NK-92 treated with Interleukin-12 subunit alpha and Interleukin-12 subunit beta, amount 100 ng/mL, for 24 hours (cell line): ENCODE measurements at regions not wholly inside any gene's neighbourhood (a gene's known extent, or its start where the extent isn't known, plus 50 kb on each side); places are given as distances from the start of the nearest gene placed in this dataset.

ENCODE experiments used
- DNase-seq: peaks from one replicate; lab custom pipeline; 2025; lab: John Stamatoyannopoulos, UW

- DNase-seq, result no peak
Measured at GRCh38 chr1:218679988-218680748, 335.0 kb downstream of the TGFB2 start.

- no peak for DNase-seq
Measured at GRCh38 chr1:218683242-218683641, 338.1 kb downstream of the TGFB2 start.

- no peak for DNase-seq
Measured at GRCh38 chr1:218686258-218686657, 341.1 kb downstream of the TGFB2 start.

GRCh38 chr1:218686761-218687160 lies 341.6 kb downstream of the TGFB2 start:
- no peak for DNase-seq

GRCh38 chr1:218692808-218693207 lies 347.7 kb downstream of the TGFB2 start:
- no peak for DNase-seq

GRCh38 chr1:218693599-218693998 lies 348.5 kb downstream of the TGFB2 start:
- DNase-seq, result no peak

- no peak for DNase-seq
Measured at GRCh38 chr1:218694085-218694484, 348.9 kb downstream of the TGFB2 start.

GRCh38 chr1:218694636-218695035 lies 349.5 kb downstream of the TGFB2 start:
- DNase-seq, result no peak

GRCh38 chr1:218695525-218695924 lies 350.4 kb downstream of the TGFB2 start:
- DNase-seq, result no peak

- DNase-seq, result no peak
Measured at GRCh38 chr1:218698141-218698540, 353.0 kb downstream of the TGFB2 start.

- no peak for DNase-seq
Measured at GRCh38 chr1:218699421-218699820, 354.3 kb downstream of the TGFB2 start.

- DNase-seq, result no peak
Measured at GRCh38 chr1:218699865-218700264, 354.7 kb downstream of the TGFB2 start.

- DNase-seq, result no peak
Measured at GRCh38 chr1:218700666-218701065, 355.5 kb downstream of the TGFB2 start.

- no peak for DNase-seq
Measured at GRCh38 chr1:218701131-218701530, 356.0 kb downstream of the TGFB2 start.

GRCh38 chr1:218702775-218703174 lies 357.6 kb downstream of the TGFB2 start:
- DNase-seq, result no peak

GRCh38 chr1:218703836-218704235 lies 358.7 kb downstream of the TGFB2 start:
- no peak for DNase-seq

GRCh38 chr1:218705391-218705790 lies 360.3 kb downstream of the TGFB2 start:
- DNase-seq, result no peak

GRCh38 chr1:218705911-218706893 lies 361.1 kb downstream of the TGFB2 start:
- DNase-seq, result no peak

- DNase-seq, result no peak
Measured at GRCh38 chr1:218711001-218711400, 365.9 kb downstream of the TGFB2 start.

GRCh38 chr1:218711884-218712674 lies 366.9 kb downstream of the TGFB2 start:
- no peak for DNase-seq

- DNase-seq, result no peak
Measured at GRCh38 chr1:218712677-218713076, 367.5 kb downstream of the TGFB2 start.
